CD4-positive, alpha-beta T cell treated with Interleukin-2 at 100 ng/mL for 4 hours (primary cell): ENCODE measurements at regions not wholly inside any gene's neighbourhood (a gene's known extent, or its start where the extent isn't known, plus 50 kb on each side); places are given as distances from the start of the nearest gene placed in this dataset.
A peak's percentile ranks its signal among the peaks of the same experiment; 100 is the strongest.
"Not testable (repeated sequence)": the region's sequence is repeated elsewhere in the genome, so short reads cannot be mapped to it uniquely, and the experiment has no call there.

Experiments
- DNase-seq: peaks from one replicate; pipeline ENCODE4 v3.0.0-alpha.2; 2020; ENCODE audit warnings: low spot score

DNA sequence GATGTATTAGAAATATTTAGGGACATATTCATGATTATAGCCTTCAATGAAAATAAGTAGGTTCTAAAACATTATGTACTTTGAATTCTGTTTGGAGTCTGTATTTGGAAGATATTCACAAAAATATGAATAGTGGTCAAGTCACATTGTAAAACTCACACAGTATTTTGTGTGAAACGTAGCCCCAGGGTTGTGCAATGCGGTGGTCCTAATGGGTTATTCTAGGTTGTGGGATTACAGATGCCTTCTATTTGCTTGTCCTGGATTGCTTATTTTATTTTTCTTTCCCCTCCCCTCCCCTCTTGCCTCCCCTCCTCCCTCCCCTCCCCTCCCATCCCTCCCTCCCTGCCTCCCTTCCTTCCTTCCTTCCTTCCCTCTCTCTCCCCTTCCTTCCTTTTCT, 93.7 kb upstream of the THUMPD2 start:
- DNase-seq, result no peak

DNA sequence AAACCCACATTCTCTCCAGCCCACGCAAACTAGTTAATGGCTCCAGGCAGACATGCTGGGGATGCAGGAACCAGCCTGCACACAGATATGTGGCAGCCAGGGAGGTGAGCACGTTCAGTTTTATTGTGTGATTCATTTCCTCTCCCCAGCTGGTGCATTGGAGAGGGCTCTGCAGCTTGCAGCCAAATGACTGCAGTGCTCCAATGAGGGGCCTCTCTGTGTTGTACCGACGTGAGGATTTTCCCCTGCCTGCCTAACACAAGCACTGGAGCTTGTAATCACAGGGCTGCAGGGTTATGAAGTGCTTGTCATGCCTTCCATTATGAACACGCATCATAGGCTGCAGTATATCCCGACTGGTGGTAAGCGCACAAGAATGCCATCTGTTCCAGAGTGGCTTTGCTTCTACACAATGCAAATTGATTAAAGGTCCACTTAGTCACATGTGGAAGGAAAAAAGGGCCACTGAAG, 92.3 kb upstream of the THUMPD2 start:
- DNase-seq, result no peak

DNA sequence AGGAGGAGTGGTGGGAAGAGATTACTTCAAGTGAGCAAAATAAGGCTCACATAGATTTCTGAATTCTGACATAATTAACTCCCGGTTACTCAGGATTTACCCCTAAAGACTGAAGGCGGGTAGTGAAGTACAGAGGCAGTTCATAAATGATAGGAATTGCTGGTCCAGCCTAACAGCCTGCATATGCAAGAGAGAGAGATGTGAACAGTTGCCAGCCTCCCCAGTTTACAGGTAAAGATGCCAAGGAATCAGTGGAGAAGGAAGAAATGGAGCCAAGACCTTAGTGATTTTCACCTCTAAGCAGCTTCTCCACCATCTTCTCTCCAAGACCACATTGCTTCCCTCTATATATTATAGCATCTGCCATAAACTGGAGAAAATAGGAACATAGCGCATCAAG, 91.8 kb upstream of the THUMPD2 start:
- no peak for DNase-seq

DNA sequence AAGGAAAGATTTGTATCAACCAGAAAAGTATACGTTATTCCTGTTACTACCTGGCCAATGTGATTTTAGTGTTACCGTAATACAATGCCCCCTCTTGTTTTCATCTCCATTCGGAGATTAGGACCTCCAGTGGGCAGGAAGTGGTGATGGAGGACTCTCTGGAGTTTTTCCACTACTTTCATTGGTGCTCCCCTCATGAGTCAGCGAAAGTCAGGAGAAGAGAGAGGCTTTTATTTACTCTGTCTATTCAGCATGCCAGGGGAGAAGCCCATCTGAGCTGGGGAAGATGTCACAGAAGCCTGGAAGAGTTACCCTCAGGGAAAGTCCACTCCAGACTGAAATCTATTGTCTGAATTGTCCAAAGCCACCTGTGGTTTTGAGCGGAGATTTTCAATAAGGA, 88.2 kb upstream of the THUMPD2 start:
- no peak for DNase-seq

DNA sequence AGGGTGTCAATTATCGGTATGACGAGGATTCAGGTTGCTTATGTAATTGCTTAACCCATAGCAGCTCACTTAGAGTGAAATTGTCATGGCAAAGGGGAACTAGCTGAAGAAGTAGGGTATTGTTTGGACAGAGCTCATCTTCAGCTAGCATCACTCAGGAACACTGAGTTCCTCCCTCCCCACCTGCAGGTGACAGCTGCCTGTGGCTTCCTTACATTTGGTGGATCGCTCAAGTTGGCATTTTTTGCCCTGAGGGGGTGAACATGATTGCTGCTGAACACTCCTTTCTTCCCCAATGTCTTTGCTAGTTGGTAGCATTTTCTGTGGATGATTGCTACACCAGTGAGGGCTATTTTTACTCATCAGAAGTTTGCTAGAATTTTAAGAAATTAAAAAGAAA, 86.7 kb upstream of the THUMPD2 start:
- DNase-seq, result no peak

DNA sequence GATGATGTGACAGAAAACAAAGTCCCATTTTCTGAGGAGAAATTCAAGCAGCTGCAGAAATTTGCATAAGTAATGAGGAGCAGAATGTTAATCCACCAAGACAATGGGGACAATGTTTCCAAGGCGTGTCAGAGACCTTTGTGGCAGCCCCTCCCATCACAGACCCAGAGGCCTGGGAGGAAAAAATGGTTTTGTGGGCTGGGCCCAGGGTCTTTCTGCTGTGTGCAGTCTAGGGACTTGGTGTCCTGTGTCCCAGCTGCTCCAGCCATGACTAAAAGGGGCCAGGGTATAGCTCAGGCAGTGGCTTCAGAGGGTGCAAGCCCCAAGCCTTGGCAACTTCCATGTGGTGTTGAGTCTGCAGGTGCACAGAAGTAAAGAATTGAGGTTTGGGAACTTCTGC, 84.6 kb upstream of the THUMPD2 start:
- not testable (repeated sequence) for DNase-seq

DNA sequence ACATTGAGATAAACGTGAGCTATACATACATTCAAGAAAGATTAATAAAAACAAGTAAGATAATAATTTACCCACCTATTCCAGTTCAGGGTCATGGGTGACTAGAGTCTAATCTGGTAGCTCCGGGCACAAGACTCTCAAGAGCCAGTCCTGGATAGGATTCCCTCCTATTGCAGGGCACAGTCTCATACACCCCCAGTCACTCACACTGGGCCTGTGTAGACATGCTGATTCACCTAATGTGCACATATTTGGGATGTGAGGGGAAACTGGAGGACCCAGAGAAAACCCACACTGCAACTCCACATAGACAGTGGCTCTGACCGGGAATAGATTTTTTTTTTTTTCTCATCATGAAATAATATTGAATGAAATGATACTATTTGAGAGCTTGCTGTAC, 81.5 kb upstream of the THUMPD2 start:
- no peak for DNase-seq

DNA sequence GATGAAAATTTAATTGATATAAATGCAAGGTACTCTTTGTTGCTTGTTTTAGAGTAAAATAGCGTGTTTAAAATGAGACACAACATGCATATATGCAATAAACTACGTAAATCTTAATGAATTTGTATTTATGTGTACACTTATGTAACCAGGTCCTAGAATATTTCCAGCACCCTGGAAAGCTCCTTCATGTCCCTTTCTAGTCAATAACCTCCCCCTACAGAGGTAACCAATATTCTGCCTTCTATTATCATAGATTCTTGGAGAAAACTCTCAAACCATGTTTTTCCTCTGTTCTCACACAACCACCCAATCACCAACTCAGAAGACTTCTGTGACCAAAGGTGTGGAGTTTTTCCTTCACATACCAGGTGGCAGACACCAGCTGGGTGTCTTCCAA, 79.6 kb upstream of the THUMPD2 start:
- DNase-seq, result no peak

DNA sequence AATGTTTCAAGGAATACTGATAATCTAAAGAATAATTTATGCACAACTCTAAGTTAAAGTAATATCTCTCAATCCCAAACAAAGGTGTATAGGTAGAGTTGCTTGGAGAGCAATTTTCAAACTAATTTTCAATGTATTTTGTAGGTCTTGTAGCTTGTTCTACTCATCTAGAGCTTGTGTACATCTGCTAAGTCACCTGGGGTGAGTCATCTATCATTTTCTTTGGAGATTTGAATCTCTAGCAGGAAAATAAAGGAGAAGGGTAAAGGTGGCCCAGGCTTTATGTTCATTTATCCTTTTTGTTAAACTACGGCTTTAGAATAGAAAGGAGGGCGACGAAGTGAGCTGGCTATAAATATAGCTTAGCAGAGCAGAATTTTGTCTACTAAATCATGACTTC, 76.8 kb upstream of the THUMPD2 start:
- no peak for DNase-seq

DNA sequence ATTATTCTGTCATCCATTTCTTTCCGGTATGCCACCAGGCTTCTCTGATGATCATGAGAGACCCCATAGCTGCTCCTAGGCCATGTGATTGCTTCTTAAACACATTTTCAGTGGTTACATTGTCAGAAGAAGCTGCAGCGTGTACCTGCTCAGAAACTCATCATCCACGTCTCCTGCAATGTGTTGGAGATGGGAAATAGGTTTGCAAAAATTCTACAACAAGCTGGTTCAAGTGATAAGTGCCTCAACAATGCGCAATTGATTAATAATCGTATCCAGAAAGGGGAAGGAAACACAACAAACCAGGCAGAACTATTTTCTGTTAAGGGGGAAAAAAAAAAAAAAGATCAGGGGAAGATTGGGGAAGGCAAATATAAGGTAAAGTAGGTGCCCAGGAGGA, 75.7 kb upstream of the THUMPD2 start:
- no peak for DNase-seq

DNA sequence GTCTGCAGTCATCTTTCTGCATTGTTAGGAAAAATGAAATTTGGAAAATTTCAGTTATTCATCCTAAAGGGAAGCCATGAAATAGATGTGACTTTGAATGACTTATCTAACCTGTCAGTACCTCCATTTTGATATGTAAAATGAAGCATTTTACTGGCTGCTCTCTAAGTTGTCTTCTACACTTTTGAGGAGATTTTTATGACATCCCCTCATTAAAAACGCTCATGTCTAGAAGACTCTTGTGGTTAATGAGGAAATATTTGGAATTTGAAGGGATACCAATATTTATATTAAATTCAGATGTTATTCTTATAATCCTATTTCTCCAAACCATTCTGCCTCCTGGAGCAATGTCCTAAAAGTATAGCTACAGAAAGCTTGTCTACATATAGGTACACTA, 73.8 kb upstream of the THUMPD2 start:
- DNase-seq, result no peak

DNA sequence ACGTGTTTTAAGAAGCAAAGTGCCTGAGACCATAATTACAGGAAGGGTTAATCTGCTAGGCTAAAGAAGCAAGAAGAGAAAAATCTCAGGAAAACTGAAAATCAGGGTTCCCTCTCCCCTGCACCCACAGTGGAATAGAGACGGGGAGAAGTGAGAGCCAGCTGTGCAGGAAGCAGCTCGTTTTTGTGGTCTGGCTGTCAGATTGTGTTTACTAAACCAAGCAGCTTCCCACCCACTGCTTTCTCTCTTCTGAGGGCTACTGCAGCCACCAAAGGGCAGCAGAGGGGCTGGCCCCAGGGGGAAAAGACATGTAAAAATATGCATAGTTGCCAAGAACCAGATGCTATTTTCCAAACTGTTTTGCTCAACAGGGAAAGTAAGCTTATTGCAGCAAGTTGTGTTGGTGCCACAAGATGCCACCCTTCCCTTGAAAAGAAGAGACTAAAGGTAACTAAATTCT, 72.6 kb upstream of the THUMPD2 start:
- DNase-seq, result no peak

DNA sequence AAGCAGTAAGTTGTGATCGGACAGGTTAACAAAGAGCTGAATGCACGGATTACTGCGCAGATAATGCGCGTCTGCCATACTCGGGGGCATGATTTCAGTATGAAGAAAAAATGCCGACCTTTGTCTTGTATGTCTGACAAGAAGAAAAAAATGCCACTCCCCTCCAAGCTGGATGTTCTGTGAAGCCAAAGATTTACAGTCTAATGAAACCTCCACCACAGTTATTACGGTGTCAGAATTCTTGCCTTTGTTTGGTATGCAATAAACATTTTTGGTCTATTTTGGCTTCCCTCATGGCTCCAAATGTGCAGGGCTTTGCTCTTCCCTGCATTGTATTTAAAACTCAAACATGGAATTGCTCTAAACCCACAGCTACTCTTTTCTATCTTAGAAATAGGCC, 72.2 kb upstream of the THUMPD2 start:
- DNase-seq, result no peak

DNA sequence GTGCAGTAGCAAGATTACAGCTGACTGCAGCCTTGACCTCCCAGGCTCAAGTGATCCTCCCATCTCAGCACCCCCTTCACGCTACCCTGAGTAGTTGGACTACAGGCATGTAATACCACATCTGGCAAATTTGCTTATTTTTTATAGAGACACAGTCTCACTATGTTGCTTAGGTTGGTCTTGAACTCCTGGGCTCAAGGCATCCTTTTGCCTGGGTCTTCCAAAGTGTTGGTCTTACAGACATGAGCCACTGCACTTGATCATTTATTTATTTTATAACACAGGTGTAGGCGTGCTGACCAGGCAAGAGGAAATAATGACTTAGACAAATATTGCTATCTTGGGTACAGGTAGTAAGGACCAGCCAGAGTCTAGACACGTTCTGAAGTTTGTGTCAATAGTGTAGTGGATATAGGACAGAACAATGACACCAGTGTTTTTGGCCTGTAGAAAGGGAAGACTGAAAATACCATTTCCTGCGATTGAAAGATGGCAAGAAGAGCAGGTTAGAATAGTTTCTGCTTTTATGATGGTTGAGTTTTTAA, 71.0 kb upstream of the THUMPD2 start:
- no peak for DNase-seq

DNA sequence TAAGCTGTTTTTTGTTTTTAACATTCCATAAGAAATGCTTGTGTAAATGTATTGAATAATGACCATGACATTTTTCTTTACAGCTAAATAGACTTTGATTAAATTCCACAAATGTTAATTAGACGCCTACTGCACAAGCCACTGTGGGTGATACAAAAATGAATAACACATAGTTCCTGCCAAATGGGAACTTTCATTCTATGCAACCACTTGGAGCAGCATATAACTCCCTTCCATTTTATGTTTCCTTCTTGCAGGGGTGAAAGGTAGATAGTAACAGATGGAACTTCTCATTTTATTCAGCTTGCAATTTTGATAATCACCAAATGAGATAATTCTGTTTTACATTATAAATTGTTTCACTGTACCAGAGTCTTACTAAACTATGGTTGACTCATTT, 70.0 kb upstream of the THUMPD2 start:
- DNase-seq, result no peak

DNA sequence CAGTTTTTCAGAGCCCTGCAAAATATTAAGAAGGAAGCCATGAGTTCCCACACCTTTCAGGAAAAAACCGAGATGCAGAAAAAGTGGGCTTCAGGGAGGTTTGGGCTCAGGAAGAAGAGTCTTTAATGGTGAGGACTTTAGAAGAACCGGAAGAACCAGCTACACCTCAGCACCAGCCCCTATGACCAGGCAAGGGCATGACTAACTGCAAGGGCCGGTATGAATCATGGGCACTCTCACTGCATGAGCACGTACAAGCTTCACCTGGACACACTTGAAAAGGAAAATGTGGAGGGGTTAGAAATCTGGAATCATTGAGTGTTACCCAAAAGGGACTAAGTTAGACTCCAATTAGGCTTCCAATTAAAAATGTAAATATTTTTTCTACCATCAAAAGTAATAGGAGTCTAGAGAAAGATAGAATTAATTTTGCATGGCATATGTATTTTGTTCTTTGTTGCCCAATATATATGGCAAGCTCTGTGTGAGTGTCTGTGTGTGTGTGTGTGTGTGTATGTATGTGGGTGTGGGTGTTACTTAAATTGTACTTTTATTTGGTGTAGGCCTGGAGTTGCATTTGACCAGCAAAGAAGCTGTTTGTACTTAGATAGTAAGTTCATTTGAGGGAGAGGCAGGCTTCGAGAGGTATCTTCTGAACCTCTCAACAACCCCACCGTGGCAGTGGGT, 66.5 kb upstream of the THUMPD2 start:
- DNase-seq, result no peak

DNA sequence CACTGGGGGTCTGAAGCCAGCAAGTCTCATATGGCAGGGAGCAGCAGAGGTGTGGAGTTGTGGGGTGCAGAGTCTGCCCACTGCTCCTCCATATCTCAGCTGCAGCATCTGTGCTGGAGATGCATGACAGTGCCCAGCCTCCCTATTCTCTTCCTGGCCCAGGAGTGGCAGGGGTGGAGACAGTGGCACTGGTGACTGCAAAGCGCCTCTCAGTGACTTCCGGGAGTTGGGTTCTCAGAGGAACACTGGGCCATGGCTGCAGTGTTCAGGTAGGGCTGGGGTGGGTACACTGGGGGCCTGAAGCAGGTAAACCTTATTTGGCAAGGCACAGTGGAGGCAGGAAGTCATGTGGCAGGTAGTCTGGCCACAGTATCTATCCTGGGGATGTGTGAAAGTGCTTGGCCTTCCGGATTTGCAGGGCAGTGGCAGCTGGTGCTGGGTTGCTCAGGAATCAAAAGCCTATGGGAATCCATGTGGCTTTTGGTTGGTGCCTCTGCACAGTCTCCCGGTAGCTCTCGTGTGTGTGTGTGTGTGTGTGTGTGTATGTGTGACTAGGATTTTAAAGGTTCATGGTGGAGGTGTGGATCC, 60.3 kb upstream of the THUMPD2 start:
- DNase-seq, result no peak

DNA sequence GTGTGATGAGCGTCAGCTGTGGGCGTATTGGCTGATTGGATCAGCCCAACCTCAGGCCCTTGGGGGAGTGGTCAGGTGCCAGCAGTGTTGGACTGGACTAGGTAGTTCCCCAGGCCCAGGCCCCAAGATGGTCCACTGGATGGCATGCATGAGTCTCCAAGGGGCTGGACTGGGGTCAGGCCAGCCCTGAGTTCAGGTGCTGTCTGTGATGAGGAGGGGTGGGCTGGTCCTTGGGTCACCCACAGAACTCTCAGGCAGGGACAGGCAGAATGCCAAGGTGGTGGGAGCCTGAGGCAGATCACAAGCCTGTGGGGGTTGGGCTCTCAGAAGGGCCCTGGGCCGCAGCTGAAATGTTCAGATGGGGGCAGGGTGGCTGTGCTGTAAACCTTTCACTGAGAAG, 59.5 kb upstream of the THUMPD2 start:
- DNase-seq, result no peak

DNA sequence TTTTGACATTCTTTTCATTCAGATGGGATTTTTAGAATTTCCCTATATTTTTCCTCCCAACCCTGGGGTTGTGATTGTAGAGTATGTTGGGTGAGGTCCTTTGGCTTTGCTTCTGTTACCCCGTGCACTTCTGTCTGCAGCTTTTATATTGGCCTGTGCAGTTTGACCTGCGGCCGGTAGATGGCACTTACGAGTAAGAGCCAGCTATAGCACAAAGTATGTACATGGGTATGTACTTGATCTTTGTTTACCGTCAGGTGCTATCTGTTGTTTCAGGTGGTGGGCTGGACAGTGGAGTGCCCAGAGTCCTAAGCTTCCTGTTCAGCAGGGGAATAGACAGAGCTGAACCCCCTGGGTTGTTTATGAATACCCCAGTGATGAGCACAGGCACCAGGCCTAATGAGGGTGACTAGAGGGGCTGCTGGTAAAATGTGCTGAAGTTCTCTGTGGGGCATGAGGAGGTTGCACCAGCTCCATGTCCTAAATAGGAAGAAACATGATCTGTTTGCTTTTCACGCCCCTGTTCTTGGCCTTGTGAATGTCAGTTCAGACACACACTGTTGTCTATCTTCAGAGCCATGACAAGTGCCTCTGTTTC, 58.9 kb upstream of the THUMPD2 start:
- DNase-seq, result peak; percentile 3

DNA sequence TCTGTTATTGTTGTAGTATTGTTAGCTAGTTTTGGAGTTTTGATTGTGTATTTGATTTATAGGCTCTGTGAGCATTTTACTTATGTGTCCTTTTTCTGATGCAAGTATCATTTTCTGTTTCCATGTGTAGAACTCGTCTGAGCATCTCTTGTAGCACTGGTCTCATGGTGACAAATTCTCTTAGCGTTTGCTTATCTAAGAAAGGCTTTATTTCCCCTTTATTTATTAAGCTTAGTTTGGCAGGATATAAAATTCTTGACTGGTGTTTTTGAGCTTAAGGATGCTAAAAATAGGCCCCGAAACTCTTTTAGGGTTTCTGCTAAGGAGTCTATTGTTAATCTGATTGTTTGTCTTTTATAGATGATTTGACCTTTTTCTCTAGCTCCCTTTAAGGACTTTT, 57.6 kb upstream of the THUMPD2 start:
- no peak for DNase-seq

DNA sequence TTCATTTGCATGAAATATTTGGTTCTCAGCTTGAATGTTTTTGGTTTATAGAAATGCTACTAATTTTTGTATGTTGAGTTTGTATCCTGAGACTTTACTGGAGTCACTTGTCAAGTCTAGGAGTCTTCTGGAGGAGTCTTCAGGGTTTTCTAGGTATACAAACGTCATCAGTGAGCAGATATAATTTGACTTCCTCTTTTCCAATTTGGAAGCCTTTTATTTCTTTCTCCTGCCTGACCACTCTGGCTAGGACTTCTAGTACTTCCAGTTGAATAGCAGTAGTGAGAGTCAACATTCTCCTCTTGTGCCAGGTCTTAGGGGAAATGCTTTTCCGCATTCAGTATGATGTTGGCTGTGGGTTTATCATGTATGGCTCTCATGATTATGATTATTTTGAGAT, 55.4 kb upstream of the THUMPD2 start:
- DNase-seq, result no peak

DNA sequence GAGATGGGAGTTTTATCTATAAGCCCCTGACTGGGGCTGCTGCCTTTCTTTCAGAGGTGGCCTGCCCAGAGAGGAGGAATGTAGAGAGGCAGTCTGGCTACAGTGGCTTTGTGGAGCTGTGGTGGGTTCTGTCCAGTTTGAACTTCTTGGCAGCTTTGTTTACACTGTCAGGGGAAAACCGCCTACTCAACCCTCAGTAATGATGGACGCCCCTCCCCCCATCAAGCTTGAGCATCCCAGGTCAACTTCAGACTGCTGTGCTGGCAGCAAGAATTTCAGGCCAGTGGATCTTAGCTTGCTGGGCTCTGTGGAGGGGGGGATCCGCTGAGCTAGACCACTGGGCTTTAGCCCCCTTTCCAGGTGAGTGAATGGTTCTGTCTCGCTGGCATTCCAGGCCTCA, 51.6 kb upstream of the THUMPD2 start:
- not testable (repeated sequence) for DNase-seq
